CD14-positive monocyte (primary cell): ENCODE measurements at regions not wholly inside any gene's neighbourhood (a gene's known extent, or its start where the extent isn't known, plus 50 kb on each side); places are given as distances from the start of the nearest gene placed in this dataset.
A peak's percentile ranks its signal among the peaks of the same experiment; 100 is the strongest.

Experiments
- DNase-seq, 3 donors: peaks; one replicate each; pipeline ENCODE4 v3.0.0-alpha.2; 2011 to 2022
- H2AFZ ChIP-seq: 2 replicates; pipeline ENCODE4 v1.6.0; 2012; ENCODE audit warnings: mild to moderate bottlenecking, low read depth, low read length, inconsistent platforms; ENCODE audit not compliant: insufficient read depth, poor library complexity, severe bottlenecking
- H3K27ac ChIP-seq, 2 donors: 1 replicate in 1 of 2; 2 replicates in 1 of 2; pipeline ENCODE4 v1.5.1; 2012 to 2013; ENCODE audit warnings: low read length in 2 of 2, control low read depth in 1 of 2, inconsistent platforms in 1 of 2, low read depth in 1 of 2, mild to moderate bottlenecking in 1 of 2
- H3K27me3 ChIP-seq, 2 donors: one replicate each; pipeline versions ENCODE4 v1.6.0 to v1.6.1; 2011 to 2013; ENCODE audit warnings: low read length in 2 of 2; ENCODE audit not compliant: control insufficient read depth in 2 of 2, insufficient read depth in 2 of 2
- H3K36me3 ChIP-seq, 2 donors: replicated peaks in 1 of 2; 1 replicate in 1 of 2; 2 replicates in 1 of 2; pipeline versions ENCODE4 v1.5.1 to v1.6.1; 2012 to 2013; ENCODE audit warnings: low read length in 2 of 2, control low read depth in 1 of 2, inconsistent platforms in 1 of 2, mild to moderate bottlenecking in 1 of 2; ENCODE audit not compliant: insufficient read depth in 2 of 2, control insufficient read depth in 1 of 2
- H3K4me1 ChIP-seq, 2 donors: 1 replicate in 1 of 2; 2 replicates in 1 of 2; pipeline versions ENCODE4 v1.5.1 to v1.6.1; 2012 to 2013; ENCODE audit warnings: low read length in 2 of 2, control low read depth in 1 of 2, inconsistent platforms in 1 of 2, mild to moderate bottlenecking in 1 of 2, moderate library complexity in 1 of 2; ENCODE audit not compliant: insufficient read depth in 2 of 2, control insufficient read depth in 1 of 2
- H3K4me2 ChIP-seq: replicated peaks from 2 replicates; pipeline ENCODE3; 2012; ENCODE audit warnings: low read length, moderate library complexity, mild to moderate bottlenecking; ENCODE audit not compliant: poor library complexity, severe bottlenecking; ENCODE audit errors: extremely low read depth
- H3K4me3 ChIP-seq, 3 experiments: fragments of 200-600 bp in 1 of 3; sonication (generic) in 1 of 3; replicated peaks in 1 of 3; 1 replicate in 2 of 3; 2 replicates in 1 of 3; pipeline ENCODE4 v1.5.1; 2011 to 2013; ENCODE audit warnings: low read length in 3 of 3, mild to moderate bottlenecking in 3 of 3, control low read depth in 2 of 3, low read depth in 2 of 3, inconsistent platforms in 1 of 3, moderate library complexity in 1 of 3
- H3K79me2 ChIP-seq: 2 replicates; pipeline ENCODE4 v1.6.0; 2012; ENCODE audit warnings: mild to moderate bottlenecking, control low read depth, inconsistent platforms, low read length, moderate library complexity; ENCODE audit not compliant: insufficient read depth
- H3K9ac ChIP-seq: 2 replicates; pipeline ENCODE4 v1.6.0; 2017; ENCODE audit warnings: low read length, mild to moderate bottlenecking; ENCODE audit not compliant: insufficient read depth, poor library complexity, severe bottlenecking
- H3K9me3 ChIP-seq, 2 donors: replicated peaks in 1 of 2; 1 replicate in 1 of 2; 2 replicates in 1 of 2; pipeline versions ENCODE4 v1.5.1 to v1.6.1; 2012 to 2013; ENCODE audit warnings: low read length in 2 of 2, control low read depth in 1 of 2; ENCODE audit not compliant: control insufficient read depth in 1 of 2, insufficient read depth in 1 of 2
- H4K20me1 ChIP-seq: 2 replicates; pipeline ENCODE4 v1.6.0; 2012; ENCODE audit warnings: mild to moderate bottlenecking, low read length, control low read depth, moderate library complexity; ENCODE audit not compliant: insufficient read depth
- H3K27ac Mint-ChIP-seq, 7 donors: one replicate each; pipeline ENCODE4 v1.8.0; 2020; ENCODE audit warnings: mild to moderate bottlenecking in 7 of 7, mixed read lengths in 7 of 7, moderate library complexity in 6 of 7, inconsistent platforms in 2 of 7
- H3K27me3 Mint-ChIP-seq, 3 donors: one replicate each; pipeline ENCODE4 v1.8.0; 2021 to 2022; ENCODE audit warnings: low read depth in 3 of 3, mild to moderate bottlenecking in 3 of 3, mixed read lengths in 3 of 3, moderate library complexity in 3 of 3, inconsistent platforms in 1 of 3
- H3K36me3 Mint-ChIP-seq, 2 donors: one replicate each; pipeline ENCODE4 v1.8.0; 2020; ENCODE audit warnings: mixed read lengths in 2 of 2, inconsistent platforms in 1 of 2, mild to moderate bottlenecking in 1 of 2
- H3K4me1 Mint-ChIP-seq: one replicate; pipeline ENCODE4 v1.8.0; 2020; ENCODE audit warnings: mild to moderate bottlenecking, mixed read lengths
- H3K4me3 Mint-ChIP-seq, 2 donors: one replicate each; pipeline ENCODE4 v1.8.0; 2020; ENCODE audit warnings: mild to moderate bottlenecking in 2 of 2, mixed read lengths in 2 of 2, moderate library complexity in 1 of 2
- H3K9me3 Mint-ChIP-seq, 7 donors: one replicate each; pipeline ENCODE4 v1.8.0; 2020 to 2022; ENCODE audit warnings: mixed read lengths in 7 of 7, mild to moderate bottlenecking in 6 of 7, moderate library complexity in 6 of 7, inconsistent platforms in 2 of 7
- WGBS: methylation state at CpG from one replicate; pipeline ENCODE4 v1.1.5; 2013; ENCODE audit warnings: missing lambda C conversion rate; ENCODE audit not compliant: insufficient coverage; 5-methylcytosine and 5-hydroxymethylcytosine counted together
- intact Hi-C, 2 donors: fragments of 100-400 bp; cut with micrococcal nuclease; formaldehyde crosslinking; loops; one replicate each; pipeline versions ENCODE4 v1.15.0 to v1.15.1; 2023
- TF ChIP-seq, protein P1 (sequence below): fragments of 200-600 bp; IDR thresholded peaks from one replicate; pipeline ENCODE4 v1.8.0; 2022; ENCODE audit warnings: antibody characterized with exemption, mild to moderate bottlenecking

DNA sequence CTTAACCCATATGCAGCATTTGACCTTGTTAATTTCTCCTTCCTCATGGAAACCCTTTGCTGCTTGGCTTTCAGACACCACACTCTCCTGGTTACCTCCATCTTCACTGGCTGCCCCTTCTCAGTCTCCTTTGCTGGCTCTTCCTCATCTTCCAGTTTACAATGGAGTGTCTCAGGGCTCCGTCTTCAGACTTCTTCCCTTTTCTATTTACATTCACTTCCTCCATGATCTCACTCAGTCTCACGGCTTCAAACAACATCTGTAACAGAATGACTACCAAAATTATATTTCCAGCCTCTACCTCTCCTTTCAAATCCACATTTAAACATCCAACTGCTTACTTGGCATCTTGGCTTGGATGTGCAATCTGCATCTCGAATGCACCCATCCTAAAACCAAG, 140.4 kb downstream of the DKK1 start:
- Histone ChIP-seq H2AFZ (peak overlapping the region; percentile 13), H3K79me2 (no peaks in the 10 kb centered on the region), H4K20me1 (no peaks in the 10 kb centered on the region), H3K9me3 (no peaks in the 10 kb centered on the region), H3K9ac (no peak overlapping the region), H3K27me3 (no peaks in the 10 kb centered on the region), H3K4me1 (no peaks in the 10 kb centered on the region), H3K36me3 (no peaks in the 10 kb centered on the region), H3K27ac (no peak overlapping the region), H3K4me3 (no peak overlapping the region), H3K4me2 (peak overlapping the region; percentile 29)
- Mint-ChIP-seq H3K27ac (no peak overlapping the region), H3K36me3 (no peaks in the 10 kb centered on the region), H3K9me3 (peaks cover 0 to 2% (median 0%) of the 10 kb centered on the region in 7 donors), H3K27me3 (no peaks in the 10 kb centered on the region), H3K4me1 (no peaks in the 10 kb centered on the region), H3K4me3 (no peak overlapping the region)
- intact Hi-C loops = no loop called here
- peak in 2 of 3 donors; percentile 0 to 3 for DNase-seq
- 33% methylated on average over 3 of the region's 3 CpGs for WGBS
- TF ChIP-seq, protein P1, sequence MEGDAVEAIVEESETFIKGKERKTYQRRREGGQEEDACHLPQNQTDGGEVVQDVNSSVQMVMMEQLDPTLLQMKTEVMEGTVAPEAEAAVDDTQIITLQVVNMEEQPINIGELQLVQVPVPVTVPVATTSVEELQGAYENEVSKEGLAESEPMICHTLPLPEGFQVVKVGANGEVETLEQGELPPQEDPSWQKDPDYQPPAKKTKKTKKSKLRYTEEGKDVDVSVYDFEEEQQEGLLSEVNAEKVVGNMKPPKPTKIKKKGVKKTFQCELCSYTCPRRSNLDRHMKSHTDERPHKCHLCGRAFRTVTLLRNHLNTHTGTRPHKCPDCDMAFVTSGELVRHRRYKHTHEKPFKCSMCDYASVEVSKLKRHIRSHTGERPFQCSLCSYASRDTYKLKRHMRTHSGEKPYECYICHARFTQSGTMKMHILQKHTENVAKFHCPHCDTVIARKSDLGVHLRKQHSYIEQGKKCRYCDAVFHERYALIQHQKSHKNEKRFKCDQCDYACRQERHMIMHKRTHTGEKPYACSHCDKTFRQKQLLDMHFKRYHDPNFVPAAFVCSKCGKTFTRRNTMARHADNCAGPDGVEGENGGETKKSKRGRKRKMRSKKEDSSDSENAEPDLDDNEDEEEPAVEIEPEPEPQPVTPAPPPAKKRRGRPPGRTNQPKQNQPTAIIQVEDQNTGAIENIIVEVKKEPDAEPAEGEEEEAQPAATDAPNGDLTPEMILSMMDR = no peak

DNA sequence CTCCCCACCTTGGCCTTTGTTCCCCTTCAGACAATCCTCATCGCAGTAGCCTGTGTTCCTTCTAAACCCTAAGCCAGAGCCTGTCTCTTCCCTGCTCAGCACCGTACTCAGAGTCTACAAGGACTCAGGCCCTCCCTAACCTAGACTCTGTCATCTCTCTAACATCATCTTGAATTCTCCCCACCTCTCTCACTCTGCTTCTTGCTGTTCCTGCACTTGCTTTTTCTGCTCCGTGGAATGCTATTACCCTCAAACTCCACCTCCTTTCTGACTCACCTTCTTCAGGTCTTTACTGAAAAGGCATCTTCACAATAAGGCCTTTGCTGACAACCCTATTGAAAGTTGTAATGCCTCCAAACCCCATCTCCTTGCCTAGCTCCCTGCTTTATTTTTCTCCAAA, 141.0 kb downstream of the DKK1 start:
- H3K4me2 ChIP-seq = no peak overlapping the region
- no peak overlapping the region for H3K9ac ChIP-seq
- H3K27me3 ChIP-seq = no peaks in the 10 kb centered on the region
- Mint-ChIP-seq H3K27me3 (no peaks in the 10 kb centered on the region), H3K9me3 (peaks cover 0 to 2% (median 0%) of the 10 kb centered on the region in 7 donors), H3K36me3 (no peaks in the 10 kb centered on the region), H3K4me3 (no peak overlapping the region), H3K4me1 (no peaks in the 10 kb centered on the region), H3K27ac (no peak overlapping the region)
- H3K36me3 ChIP-seq = no peaks in the 10 kb centered on the region
- no peak for DNase-seq
- no peaks in the 10 kb centered on the region for H3K4me1 ChIP-seq
- intact Hi-C loops = no loop called here
- TF ChIP-seq, protein P1 = no peak
- no peak overlapping the region for H3K27ac ChIP-seq
- H3K79me2 ChIP-seq = no peaks in the 10 kb centered on the region
- 92% methylated on average over 3 of the region's 3 CpGs for WGBS
- H3K9me3 ChIP-seq = no peaks in the 10 kb centered on the region
- peak overlapping the region; percentile 13 for H2AFZ ChIP-seq
- H4K20me1 ChIP-seq = no peaks in the 10 kb centered on the region
- H3K4me3 ChIP-seq = no peak overlapping the region
